ENCODE measurements at regions not wholly inside any gene's neighbourhood (a gene's known extent, or its start where the extent isn't known, plus 50 kb on each side); places are given as distances from the start of the nearest gene placed in this dataset.
A peak's percentile ranks its signal among the peaks of the same experiment; 100 is the strongest.

GRCh38 chr12:112714166-112714710, 77.3 kb upstream of the RPH3A start:
- TF ChIP-seq, protein P1, sequence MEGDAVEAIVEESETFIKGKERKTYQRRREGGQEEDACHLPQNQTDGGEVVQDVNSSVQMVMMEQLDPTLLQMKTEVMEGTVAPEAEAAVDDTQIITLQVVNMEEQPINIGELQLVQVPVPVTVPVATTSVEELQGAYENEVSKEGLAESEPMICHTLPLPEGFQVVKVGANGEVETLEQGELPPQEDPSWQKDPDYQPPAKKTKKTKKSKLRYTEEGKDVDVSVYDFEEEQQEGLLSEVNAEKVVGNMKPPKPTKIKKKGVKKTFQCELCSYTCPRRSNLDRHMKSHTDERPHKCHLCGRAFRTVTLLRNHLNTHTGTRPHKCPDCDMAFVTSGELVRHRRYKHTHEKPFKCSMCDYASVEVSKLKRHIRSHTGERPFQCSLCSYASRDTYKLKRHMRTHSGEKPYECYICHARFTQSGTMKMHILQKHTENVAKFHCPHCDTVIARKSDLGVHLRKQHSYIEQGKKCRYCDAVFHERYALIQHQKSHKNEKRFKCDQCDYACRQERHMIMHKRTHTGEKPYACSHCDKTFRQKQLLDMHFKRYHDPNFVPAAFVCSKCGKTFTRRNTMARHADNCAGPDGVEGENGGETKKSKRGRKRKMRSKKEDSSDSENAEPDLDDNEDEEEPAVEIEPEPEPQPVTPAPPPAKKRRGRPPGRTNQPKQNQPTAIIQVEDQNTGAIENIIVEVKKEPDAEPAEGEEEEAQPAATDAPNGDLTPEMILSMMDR (conservative IDR thresholded peaks at IDR 0.05; ENCODE audit: low read depth, low read length), result no peak
- no peak overlapping the region for H3K4me3 ChIP-seq (ENCODE audit: low read depth, low read length)
- peak; percentile 16 for DNase-seq (ENCODE audit: low read depth)

DNA sequence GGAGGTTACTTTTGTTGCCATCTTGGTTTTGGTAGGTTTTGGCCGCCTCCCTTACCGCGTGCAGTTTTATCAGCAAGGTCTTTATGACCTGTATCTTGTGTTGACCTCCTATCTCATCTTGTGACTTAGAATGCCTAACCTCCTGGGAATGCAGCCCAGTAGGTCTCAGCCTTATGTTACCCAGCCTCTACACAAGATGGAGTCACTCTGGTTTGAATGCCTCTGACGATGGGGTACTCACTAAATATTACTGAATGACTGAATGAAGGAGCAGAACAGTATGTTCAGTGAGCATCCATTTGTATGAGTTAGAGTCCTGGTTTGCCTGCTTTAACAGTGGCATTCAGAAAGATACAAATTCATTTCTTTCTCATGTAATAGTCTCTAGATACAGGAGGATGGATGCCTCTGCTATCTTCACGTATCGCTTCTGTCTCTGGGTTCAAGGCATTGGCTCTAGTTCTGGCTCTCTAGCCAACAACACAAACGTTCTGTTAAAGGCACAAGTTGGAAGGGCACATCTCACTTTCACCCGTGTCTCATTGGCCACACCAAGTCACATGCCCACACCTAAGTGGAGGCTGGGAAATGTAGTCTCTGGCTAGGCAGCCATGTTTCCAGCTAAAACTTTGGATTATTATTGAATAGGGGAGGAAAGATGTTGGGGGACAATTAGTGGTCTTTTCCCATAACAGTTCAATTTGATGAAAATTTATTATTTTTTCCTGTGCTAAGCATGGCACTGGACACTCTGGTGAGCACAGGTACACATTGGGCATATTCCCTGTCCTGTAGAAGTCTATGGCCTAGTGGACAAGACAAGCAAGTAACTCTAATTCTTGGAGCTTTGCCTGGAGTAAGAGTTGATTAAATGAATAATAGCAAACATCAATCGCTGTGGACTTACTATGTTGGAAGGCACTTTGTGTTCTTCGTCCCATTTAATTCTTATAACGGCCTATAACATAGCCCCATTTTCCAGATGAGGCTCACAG, 75.2 kb upstream of the RPH3A start:
- TF ChIP-seq, protein P1 (conservative IDR thresholded peaks at IDR 0.05; ENCODE audit: low read depth, low read length), result no peak
- DNase-seq (ENCODE audit: low read depth), result no peak
- H3K4me3 ChIP-seq (ENCODE audit: low read depth, low read length), result no peak overlapping the region

DNA sequence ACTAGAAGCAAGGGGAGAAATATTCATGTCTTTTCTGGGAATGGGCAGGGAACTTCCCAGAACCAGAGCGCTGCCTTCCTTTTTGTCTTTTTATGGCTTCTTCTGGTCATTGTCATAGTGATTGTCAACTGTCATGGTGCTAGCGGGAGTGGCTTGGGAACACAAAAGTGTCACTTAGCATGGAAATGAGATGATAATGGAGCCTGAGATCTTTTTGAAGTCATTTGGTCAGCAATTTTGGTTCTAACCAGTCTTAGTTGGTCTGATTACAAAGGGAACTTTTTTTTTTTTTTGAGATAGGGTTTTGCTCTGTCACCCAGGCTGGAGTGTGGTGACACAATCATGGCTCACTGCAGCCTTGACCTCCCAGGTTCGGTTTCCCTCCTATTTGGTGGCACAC, 62.7 kb upstream of the RPH3A start:
- H3K4me3 ChIP-seq (ENCODE audit: low read depth, low read length), result no peak overlapping the region
- no peak for DNase-seq (ENCODE audit: low read depth)
- TF ChIP-seq, protein P1 (conservative IDR thresholded peaks at IDR 0.05; ENCODE audit: low read depth, low read length), result no peak

- no peak overlapping the region for H3K4me3 ChIP-seq (ENCODE audit: low read depth, low read length)
- no peak for DNase-seq (ENCODE audit: low read depth)
- TF ChIP-seq, protein P1 (conservative IDR thresholded peaks at IDR 0.05; ENCODE audit: low read depth, low read length), result no peak
Observed at GRCh38 chr12:112734859-112735695, 56.5 kb upstream of the RPH3A start.

GRCh38 chr12:112738531-112738930, 53.0 kb upstream of the RPH3A start:
- no peak for DNase-seq (ENCODE audit: low read depth)
- TF ChIP-seq, protein P1 (conservative IDR thresholded peaks at IDR 0.05; ENCODE audit: low read depth, low read length), result no peak
- no peak overlapping the region for H3K4me3 ChIP-seq (ENCODE audit: low read depth, low read length)

DNA sequence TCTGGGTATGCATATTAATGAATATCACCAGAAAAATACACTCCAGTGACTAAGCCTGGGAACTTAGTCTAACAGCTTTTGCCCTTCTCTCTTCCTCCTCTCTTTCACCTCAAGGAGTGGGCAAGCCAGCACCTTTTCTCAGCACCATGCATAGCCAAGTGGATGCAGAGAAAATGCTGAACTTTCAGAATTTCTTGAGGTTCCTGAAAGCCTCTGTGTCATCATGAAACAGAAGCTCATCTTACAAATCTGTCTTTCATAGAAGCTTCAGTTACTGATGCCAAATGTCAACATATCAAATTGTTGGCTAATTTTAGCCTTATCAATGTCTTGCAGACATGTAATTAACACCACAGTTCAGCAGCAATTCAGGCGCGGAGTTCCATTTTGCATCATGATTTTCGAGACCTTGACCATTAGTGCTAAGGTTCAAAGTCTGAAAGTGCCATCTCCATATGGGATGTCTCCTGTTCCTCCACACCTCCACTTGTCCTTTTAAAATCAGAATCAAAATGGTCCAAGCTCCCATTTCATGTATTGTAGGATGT, 51.1 kb upstream of the RPH3A start:
- DNase-seq (ENCODE audit: low read depth), result no peak
- no peak overlapping the region for H3K4me3 ChIP-seq (ENCODE audit: low read depth, low read length)
- TF ChIP-seq, protein P1 (conservative IDR thresholded peaks at IDR 0.05; ENCODE audit: low read depth, low read length), result no peak
